ENCODE measurements at regions not wholly inside any gene's neighbourhood (a gene's known extent, or its start where the extent isn't known, plus 50 kb on each side); places are given as distances from the start of the nearest gene placed in this dataset.

DNA sequence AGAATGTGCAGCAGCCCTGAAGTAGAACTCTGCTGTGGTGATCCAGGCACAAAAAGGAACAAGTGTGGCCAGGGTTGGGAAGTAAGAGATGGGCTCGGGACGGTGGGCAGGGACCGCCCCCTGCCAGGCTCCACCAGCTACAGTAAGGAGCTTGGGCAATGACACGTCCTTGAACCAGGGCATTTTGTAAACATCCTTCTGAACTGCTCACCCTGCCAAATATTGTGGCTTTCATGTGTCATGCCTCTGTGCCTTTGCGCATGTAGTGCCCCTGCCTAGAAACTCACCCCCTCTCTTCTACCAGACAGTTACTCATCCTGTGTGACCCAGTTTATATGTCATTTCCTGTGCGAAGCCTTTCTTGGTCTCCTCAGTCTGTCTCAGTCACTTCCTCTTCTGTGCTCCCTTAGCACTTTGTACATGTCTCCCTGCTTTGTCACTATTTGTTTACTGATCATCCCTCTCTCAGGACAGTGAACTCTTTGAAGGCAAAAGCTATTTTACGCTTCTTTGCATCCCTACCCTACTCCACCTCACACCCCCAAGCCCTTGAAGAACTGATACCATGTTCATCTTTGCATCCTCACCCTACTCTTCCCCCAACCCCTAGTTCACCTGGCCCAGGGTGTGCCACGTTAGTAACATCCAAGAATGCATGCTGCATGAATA lies 108.9 kb upstream of the PLEKHG7 start:
- peak; percentile 98 for DNase-seq (ENCODE audit: low read depth)
- no peak overlapping the region for H3K4me3 ChIP-seq (ENCODE audit: low read length)
- no peak for TF ChIP-seq CTCF (IDR thresholded peaks at IDR 0.05; ENCODE audit: insufficient read depth, low read depth, low read length, missing control alignments)

DNA sequence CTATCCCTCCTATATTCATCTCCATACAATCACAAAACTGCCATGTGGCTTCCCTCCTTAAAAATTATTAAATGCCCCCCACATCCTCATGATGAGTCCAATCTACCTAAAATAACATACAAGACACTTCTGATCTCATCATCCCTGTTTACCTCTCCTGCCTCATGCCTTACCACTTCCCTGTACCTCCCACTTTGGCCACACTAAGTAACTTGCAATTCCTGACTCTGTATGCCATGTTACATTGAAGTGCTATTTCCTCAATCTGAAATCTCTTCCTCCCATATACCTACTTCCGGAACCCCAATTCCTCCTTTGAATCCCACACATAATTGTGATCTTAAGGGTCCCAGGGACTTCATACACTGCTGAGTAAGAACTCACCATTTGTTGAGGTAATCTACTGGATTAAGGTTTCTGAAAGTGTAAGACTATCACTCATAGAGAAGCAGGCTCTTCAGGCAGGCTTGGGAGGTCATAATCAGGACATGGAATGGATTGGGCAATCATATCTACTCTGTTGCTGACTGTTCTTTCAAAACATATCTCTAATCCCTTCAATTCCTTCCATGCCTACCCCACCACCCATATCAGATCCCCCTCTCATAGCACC lies 117.6 kb upstream of the PLEKHG7 start:
- TF ChIP-seq CTCF (IDR thresholded peaks at IDR 0.05; ENCODE audit: insufficient read depth, low read depth, low read length, missing control alignments), result no peak
- DNase-seq (ENCODE audit: low read depth), result peak; percentile 45
- H3K4me3 ChIP-seq (ENCODE audit: low read length), result no peak overlapping the region

- no peak for TF ChIP-seq CTCF (IDR thresholded peaks at IDR 0.05; ENCODE audit: insufficient read depth, low read depth, low read length, missing control alignments)
- H3K4me3 ChIP-seq (ENCODE audit: low read length), result no peak overlapping the region
Measured at GRCh38 chr12:92583910-92584309, 118.9 kb upstream of the PLEKHG7 start.

GRCh38 chr12:92582893-92583292 lies 119.9 kb upstream of the PLEKHG7 start:
- no peak for TF ChIP-seq CTCF (IDR thresholded peaks at IDR 0.05; ENCODE audit: insufficient read depth, low read depth, low read length, missing control alignments)
- H3K4me3 ChIP-seq (ENCODE audit: low read length), result no peak overlapping the region
- DNase-seq (ENCODE audit: low read depth), result no peak

More at GRCh38 chr12:92583910-92584309, 118.9 kb upstream of the PLEKHG7 start:
- no peak for DNase-seq (ENCODE audit: low read depth)

GRCh38 chr12:92582475-92582874 lies 120.3 kb upstream of the PLEKHG7 start:
- TF ChIP-seq CTCF (IDR thresholded peaks at IDR 0.05; ENCODE audit: insufficient read depth, low read depth, low read length, missing control alignments), result no peak
- DNase-seq (ENCODE audit: low read depth), result no peak
- no peak overlapping the region for H3K4me3 ChIP-seq (ENCODE audit: low read length)

DNA sequence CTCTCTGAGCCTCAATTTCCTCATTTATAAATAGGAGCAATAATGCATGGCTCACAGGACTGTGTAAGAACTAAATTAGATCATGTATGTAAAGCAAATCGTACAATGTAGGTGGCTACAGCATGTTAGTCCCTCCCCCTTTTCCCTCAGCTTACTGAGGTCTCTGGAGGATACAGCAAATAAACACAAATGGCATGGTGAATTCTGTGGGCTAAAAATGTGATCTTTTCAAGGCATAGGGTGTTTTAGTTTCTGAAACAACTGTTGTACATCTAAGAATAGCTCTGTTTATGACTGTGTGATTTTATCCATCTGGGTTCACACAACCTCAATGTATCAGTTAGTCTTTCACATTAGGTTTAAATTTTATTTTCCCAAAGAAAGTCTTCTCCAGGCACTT lies 121.2 kb upstream of the PLEKHG7 start:
- no peak overlapping the region for H3K4me3 ChIP-seq (ENCODE audit: low read length)
- TF ChIP-seq CTCF (IDR thresholded peaks at IDR 0.05; ENCODE audit: insufficient read depth, low read depth, low read length, missing control alignments), result no peak
- no peak for DNase-seq (ENCODE audit: low read depth)
